HepG2 (cell line): ENCODE measurements at regions not wholly inside any gene's neighbourhood (a gene's known extent, or its start where the extent isn't known, plus 50 kb on each side); places are given as distances from the start of the nearest gene placed in this dataset.

Experiments used
- ATM ChIP-seq: fragments of 450-650 bp; IDR thresholded peaks from 2 replicates; pipeline ENCODE4 v1.7.1; 2017; ENCODE audit warnings: mild to moderate bottlenecking, borderline replicate concordance
- BCL3 ChIP-seq: sonication (generic); formaldehyde crosslinking; IDR thresholded peaks from 2 replicates; pipeline ENCODE4 v1.5.1; 2020; ENCODE audit warnings: mild to moderate bottlenecking, missing genetic modification reagents, moderate library complexity
- EP300 ChIP-seq, 3 experiments: sonication (generic) in 1 of 3; formaldehyde crosslinking in 1 of 3; IDR thresholded peaks; 2 replicates each; pipeline versions ENCODE4 v1.5.1 to v1.6.1; 2011 to 2020; ENCODE audit warnings: low read depth in 2 of 3, low read length in 2 of 3, borderline replicate concordance in 1 of 3, improper control_type of control experiment in 1 of 3, mild to moderate bottlenecking in 1 of 3, missing genetic modification reagents in 1 of 3, moderate library complexity in 1 of 3
- HINFP ChIP-seq: sonication (generic); formaldehyde crosslinking; IDR thresholded peaks from 2 replicates; pipeline ENCODE4 v1.4.0; 2020; ENCODE audit warnings: low read depth, mild to moderate bottlenecking, missing genetic modification reagents
- JUND ChIP-seq: sonication (generic); formaldehyde crosslinking; IDR thresholded peaks from 2 replicates; pipeline ENCODE4 v1.8.0; 2022; ENCODE audit warnings: mild to moderate bottlenecking, missing genetic modification reagents
- NR2F6 ChIP-seq, 2 experiments: IDR thresholded peaks; 2 replicates each; pipeline ENCODE4 v1.6.1; 2016; ENCODE audit warnings: antibody characterized with exemption in 1 of 2, mild to moderate bottlenecking in 1 of 2
- ZBTB25 ChIP-seq: IDR thresholded peaks from 2 replicates; pipeline ENCODE4 v1.6.1; 2018; ENCODE audit warnings: missing genetic modification reagents
- ZNF280D ChIP-seq: sonication (generic); formaldehyde crosslinking; IDR thresholded peaks from 2 replicates; pipeline ENCODE4 v1.5.1; 2020; ENCODE audit warnings: mild to moderate bottlenecking, missing genetic modification reagents
- ZNF605 ChIP-seq: sonication (generic); formaldehyde crosslinking; IDR thresholded peaks from 2 replicates; pipeline ENCODE4 v1.8.0; 2022; ENCODE audit warnings: mild to moderate bottlenecking, missing genetic modification reagents
- TF ChIP-seq, protein P1 (sequence below): sonication (generic); formaldehyde crosslinking; IDR thresholded peaks from 2 replicates; pipeline ENCODE4 v1.9.0; 2021; ENCODE audit warnings: missing genetic modification reagents, borderline replicate concordance
- TF ChIP-seq, protein P2 (sequence below): sonication (generic); formaldehyde crosslinking; IDR thresholded peaks from 2 replicates; pipeline ENCODE4 v1.8.1; 2023; ENCODE audit warnings: mild to moderate bottlenecking, missing genetic modification reagents

DNA sequence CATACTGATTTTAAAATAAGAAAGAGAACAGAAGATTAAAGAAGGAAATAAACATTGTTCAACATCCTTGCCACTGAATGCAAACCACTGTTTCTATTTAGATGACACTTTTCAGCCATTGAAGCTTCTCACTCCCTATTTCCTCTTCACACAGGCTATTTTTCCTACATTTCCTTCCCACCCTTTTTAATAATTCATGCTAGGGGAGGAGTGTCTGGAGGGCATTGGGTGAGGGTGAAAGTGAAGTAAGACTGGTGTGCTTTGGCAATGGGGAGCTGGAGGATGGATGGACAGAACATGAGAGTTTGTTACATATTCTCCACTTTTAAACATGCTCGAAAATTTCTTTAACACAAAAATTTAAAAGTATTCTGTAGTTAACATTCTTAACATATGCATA, 168.8 kb upstream of the GLI3 start:
- TF ChIP-seq JUND (CRISPR knock-in tag) (no peak), NR2F6 (IDR thresholded peaks at IDR 0.05) (no peak), NR2F6 (CRISPR knock-in tag; IDR thresholded peaks at IDR 0.05) (no peak), ATM (no peak), BCL3 (no peak), EP300 (IDR thresholded peaks at IDR 0.05; ENCODE audit: low read depth in 2 of 2, low read length in 2 of 2) (no peak), EP300 (CRISPR knock-in tag; IDR thresholded peaks at IDR 0.05; ENCODE audit: borderline replicate concordance) (no peak), ZBTB25 (CRISPR knock-in tag) (no peak), HINFP (no peak), ZNF605 (CRISPR knock-in tag) (no peak), ZNF280D (CRISPR knock-in tag) (no peak)
- TF ChIP-seq, protein P1, sequence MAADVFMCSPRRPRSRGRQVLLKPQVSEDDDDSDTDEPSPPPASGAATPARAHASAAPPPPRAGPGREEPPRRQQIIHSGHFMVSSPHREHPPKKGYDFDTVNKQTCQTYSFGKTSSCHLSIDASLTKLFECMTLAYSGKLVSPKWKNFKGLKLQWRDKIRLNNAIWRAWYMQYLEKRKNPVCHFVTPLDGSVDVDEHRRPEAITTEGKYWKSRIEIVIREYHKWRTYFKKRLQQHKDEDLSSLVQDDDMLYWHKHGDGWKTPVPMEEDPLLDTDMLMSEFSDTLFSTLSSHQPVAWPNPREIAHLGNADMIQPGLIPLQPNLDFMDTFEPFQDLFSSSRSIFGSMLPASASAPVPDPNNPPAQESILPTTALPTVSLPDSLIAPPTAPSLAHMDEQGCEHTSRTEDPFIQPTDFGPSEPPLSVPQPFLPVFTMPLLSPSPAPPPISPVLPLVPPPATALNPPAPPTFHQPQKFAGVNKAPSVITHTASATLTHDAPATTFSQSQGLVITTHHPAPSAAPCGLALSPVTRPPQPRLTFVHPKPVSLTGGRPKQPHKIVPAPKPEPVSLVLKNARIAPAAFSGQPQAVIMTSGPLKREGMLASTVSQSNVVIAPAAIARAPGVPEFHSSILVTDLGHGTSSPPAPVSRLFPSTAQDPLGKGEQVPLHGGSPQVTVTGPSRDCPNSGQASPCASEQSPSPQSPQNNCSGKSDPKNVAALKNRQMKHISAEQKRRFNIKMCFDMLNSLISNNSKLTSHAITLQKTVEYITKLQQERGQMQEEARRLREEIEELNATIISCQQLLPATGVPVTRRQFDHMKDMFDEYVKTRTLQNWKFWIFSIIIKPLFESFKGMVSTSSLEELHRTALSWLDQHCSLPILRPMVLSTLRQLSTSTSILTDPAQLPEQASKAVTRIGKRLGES (CRISPR knock-in tag), result no peak
- TF ChIP-seq, protein P2, sequence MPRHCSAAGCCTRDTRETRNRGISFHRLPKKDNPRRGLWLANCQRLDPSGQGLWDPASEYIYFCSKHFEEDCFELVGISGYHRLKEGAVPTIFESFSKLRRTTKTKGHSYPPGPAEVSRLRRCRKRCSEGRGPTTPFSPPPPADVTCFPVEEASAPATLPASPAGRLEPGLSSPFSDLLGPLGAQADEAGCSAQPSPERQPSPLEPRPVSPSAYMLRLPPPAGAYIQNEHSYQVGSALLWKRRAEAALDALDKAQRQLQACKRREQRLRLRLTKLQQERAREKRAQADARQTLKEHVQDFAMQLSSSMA (CRISPR knock-in tag), result no peak
